Lower leg skin (tissue), 3 donors: ENCODE measurements at regions not wholly inside any gene's neighbourhood (a gene's known extent, or its start where the extent isn't known, plus 50 kb on each side); places are given as distances from the start of the nearest gene placed in this dataset.

Experiments
- POLR2A ChIP-seq, 2 donors: fragments of 450-650 bp; IDR thresholded peaks; one replicate each; pipeline ENCODE4 v1.6.1; 2016 to 2017; ENCODE audit warnings: antibody characterized with exemption in 2 of 2, mild to moderate bottlenecking in 1 of 2, moderate library complexity in 1 of 2
- TF ChIP-seq, protein P1 (sequence below), 3 donors: fragments of 450-650 bp; IDR thresholded peaks; one replicate each; pipeline ENCODE4 v1.5.1; 2016; ENCODE audit warnings: antibody characterized with exemption in 3 of 3, mild to moderate bottlenecking in 3 of 3, moderate library complexity in 2 of 3

DNA sequence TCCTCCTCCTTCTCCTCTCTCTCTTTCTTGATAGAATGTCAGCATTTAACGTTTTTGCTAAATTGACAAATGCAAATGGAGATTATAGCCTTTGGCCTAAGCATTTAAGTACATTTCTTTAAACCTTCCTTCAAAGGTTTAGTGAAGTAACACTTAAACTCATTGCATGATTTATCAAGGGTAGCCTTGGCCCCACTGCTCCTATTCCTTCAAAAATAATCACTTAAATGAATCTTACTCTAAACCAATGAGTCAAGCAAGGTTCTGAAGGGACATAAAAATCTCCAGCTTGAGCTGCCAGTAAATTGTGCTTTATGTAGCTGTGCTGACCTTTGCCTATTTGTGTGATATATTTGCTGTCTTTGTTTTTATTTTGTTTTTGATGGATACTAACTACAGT lies 358.5 kb upstream of the AKR1E2 start:
- TF ChIP-seq, protein P1, sequence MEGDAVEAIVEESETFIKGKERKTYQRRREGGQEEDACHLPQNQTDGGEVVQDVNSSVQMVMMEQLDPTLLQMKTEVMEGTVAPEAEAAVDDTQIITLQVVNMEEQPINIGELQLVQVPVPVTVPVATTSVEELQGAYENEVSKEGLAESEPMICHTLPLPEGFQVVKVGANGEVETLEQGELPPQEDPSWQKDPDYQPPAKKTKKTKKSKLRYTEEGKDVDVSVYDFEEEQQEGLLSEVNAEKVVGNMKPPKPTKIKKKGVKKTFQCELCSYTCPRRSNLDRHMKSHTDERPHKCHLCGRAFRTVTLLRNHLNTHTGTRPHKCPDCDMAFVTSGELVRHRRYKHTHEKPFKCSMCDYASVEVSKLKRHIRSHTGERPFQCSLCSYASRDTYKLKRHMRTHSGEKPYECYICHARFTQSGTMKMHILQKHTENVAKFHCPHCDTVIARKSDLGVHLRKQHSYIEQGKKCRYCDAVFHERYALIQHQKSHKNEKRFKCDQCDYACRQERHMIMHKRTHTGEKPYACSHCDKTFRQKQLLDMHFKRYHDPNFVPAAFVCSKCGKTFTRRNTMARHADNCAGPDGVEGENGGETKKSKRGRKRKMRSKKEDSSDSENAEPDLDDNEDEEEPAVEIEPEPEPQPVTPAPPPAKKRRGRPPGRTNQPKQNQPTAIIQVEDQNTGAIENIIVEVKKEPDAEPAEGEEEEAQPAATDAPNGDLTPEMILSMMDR (IDR thresholded peaks at IDR 0.05), result no peak
- no peak for TF ChIP-seq POLR2A (IDR thresholded peaks at IDR 0.05)
